Panc1 (cell line): ENCODE measurements at regions not wholly inside any gene's neighbourhood (a gene's known extent, or its start where the extent isn't known, plus 50 kb on each side); places are given as distances from the start of the nearest gene placed in this dataset.

Experiments
- POLR2AphosphoS5 ChIP-seq: IDR thresholded peaks from 2 replicates; pipeline ENCODE4 v1.6.1; 2012; ENCODE audit warnings: mild to moderate bottlenecking, low read depth, low read length, moderate library complexity
- SIN3A ChIP-seq: IDR thresholded peaks from 2 replicates; pipeline ENCODE4 v1.6.1; 2012; ENCODE audit warnings: low read depth, mild to moderate bottlenecking, low read length, moderate library complexity, borderline replicate concordance; ENCODE audit not compliant: insufficient read depth
- TCF7L2 ChIP-seq: IDR thresholded peaks from 2 replicates; pipeline ENCODE4 v1.6.1; 2011; ENCODE audit warnings: mild to moderate bottlenecking, low read depth, low read length, inconsistent platforms
- TF ChIP-seq, protein P1 (sequence below): fragments of 450-650 bp; IDR thresholded peaks from 2 replicates; pipeline ENCODE4 v1.5.1; 2017; ENCODE audit warnings: mild to moderate bottlenecking

DNA sequence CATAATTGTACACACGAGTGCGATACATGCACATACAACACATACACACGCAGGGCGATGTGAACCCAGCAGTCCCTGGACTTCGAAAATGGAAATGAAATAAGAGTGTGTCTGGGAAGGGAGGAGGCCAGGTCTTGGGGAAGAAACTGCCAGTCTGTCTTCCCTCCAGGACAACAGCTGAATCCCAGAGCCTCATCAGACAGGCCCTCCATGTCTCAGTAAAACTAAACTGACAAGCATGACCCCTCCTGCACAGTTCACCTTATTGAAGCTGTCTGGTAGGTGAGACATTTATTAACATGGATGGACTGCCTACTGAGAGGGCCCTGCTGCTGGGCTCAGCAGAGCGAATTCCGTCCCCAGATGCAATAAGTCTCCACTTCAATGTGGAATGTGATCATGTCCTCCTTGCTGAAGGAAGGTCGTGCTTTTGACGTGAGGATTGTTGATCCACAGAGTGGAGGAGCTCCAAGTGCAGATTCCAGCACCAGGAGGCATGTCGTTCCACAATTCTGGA, 117.4 kb downstream of the SOX9 start:
- no peak for TF ChIP-seq TCF7L2
- TF ChIP-seq, protein P1, sequence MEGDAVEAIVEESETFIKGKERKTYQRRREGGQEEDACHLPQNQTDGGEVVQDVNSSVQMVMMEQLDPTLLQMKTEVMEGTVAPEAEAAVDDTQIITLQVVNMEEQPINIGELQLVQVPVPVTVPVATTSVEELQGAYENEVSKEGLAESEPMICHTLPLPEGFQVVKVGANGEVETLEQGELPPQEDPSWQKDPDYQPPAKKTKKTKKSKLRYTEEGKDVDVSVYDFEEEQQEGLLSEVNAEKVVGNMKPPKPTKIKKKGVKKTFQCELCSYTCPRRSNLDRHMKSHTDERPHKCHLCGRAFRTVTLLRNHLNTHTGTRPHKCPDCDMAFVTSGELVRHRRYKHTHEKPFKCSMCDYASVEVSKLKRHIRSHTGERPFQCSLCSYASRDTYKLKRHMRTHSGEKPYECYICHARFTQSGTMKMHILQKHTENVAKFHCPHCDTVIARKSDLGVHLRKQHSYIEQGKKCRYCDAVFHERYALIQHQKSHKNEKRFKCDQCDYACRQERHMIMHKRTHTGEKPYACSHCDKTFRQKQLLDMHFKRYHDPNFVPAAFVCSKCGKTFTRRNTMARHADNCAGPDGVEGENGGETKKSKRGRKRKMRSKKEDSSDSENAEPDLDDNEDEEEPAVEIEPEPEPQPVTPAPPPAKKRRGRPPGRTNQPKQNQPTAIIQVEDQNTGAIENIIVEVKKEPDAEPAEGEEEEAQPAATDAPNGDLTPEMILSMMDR, result no peak
- no peak for TF ChIP-seq POLR2AphosphoS5
- TF ChIP-seq SIN3A, result no peak
